ENCODE measurements at regions not wholly inside any gene's neighbourhood (a gene's known extent, or its start where the extent isn't known, plus 50 kb on each side); places are given as distances from the start of the nearest gene placed in this dataset.

GRCh38 chr4:24680746-24681448 lies 96.5 kb upstream of the DHX15 start:
- no TSS peak for BruUV-seq (replicated peaks)
- ChIA-PET POLR2A (interaction anchor here (0.7 kb wide), 1 partner anchor 11 kb away, joined by 3 read pairs; no protein-coding TSS in a partner anchor), CTCF (no interaction called here)
- peaks cover 1 to 5% of the 10 kb centered on the region in 2 experiments for H3K27me3 ChIP-seq (ENCODE audit: control insufficient read depth in 2 of 2, insufficient read depth in 2 of 2, low read length in 2 of 2)
- H3K36me3 ChIP-seq (ENCODE audit: control insufficient read depth in 2 of 2, extremely low read depth in 1 of 2, insufficient read depth in 2 of 2, low read length in 2 of 2): no peaks in the 10 kb centered on the region
- no peaks in the 10 kb centered on the region for H3K9me1 ChIP-seq (replicated peaks; ENCODE audit: control insufficient read depth, extremely low read depth, insufficient read depth, low read length)
- no peaks in the 10 kb centered on the region for H3K9me3 ChIP-seq (replicated peaks; ENCODE audit: control insufficient read depth, insufficient read depth, low read length)
- TF ChIP-seq CTCF (IDR thresholded peaks at IDR 0.05; ENCODE audit: extremely low read depth in 1 of 2, insufficient read depth in 1 of 2, low read depth in 1 of 2, low read length in 2 of 2) (no peak), FOS (IDR thresholded peaks at IDR 0.05; ENCODE audit: borderline replicate concordance, insufficient read depth, low read length) (no peak), GATA2 (IDR thresholded peaks at IDR 0.05; ENCODE audit: insufficient read depth, insufficient read length, low read depth, low read length) (no peak), MAX (IDR thresholded peaks at IDR 0.05; ENCODE audit: insufficient read depth, insufficient read length) (no peak), POLR2AphosphoS5 (IDR thresholded peaks at IDR 0.05; ENCODE audit: insufficient read depth, low read depth, low read length) (no peak), POLR2A (IDR thresholded peaks at IDR 0.05; ENCODE audit: low read depth, low read length) (no peak), JUN (IDR thresholded peaks at IDR 0.05; ENCODE audit: borderline replicate concordance, insufficient read depth, insufficient read length, low read depth) (no peak), MYC (IDR thresholded peaks at IDR 0.05; ENCODE audit: low read depth, low read length) (no peak), EZH2 (IDR thresholded peaks at IDR 0.05; ENCODE audit: borderline replicate concordance, low read depth, low read length, severe bottlenecking) (no peak)
- H3K27ac ChIP-seq (ENCODE audit: insufficient read depth, low read depth, low read length): no peak overlapping the region
- intact Hi-C loops (cut with micrococcal nuclease): no loop called here
- no peak overlapping the region for H3K4me3 ChIP-seq (replicated peaks in 1 of 3; ENCODE audit: insufficient read depth in 1 of 3, low read depth in 1 of 3, low read length in 3 of 3)
- FAIRE-seq (no peak), DNase-seq (ENCODE audit: low read depth, low spot score) (no peak)
- H4K20me1 ChIP-seq (replicated peaks; ENCODE audit: control insufficient read depth, extremely low read depth, insufficient read depth, low read length): no peaks in the 10 kb centered on the region
- H2AFZ ChIP-seq (ENCODE audit: low read depth, low read length): no peak overlapping the region
- H3K9ac ChIP-seq (replicated peaks; ENCODE audit: extremely low read depth, insufficient read depth, low read length): no peak overlapping the region
- dilution Hi-C loops (cut with MboI; ENCODE audit: extremely low pct_ligation_motif_present, low sequenced_read_pairs): no loop called here
- H3K4me1 ChIP-seq (ENCODE audit: control insufficient read depth, extremely low read depth, insufficient read depth, low read length): no peaks in the 10 kb centered on the region
- H3K79me2 ChIP-seq (ENCODE audit: control insufficient read depth, insufficient read depth, low read length): no peaks in the 10 kb centered on the region
- no peak overlapping the region for H3K4me2 ChIP-seq (ENCODE audit: insufficient read depth, low read length)

All from endothelial cell of umbilical vein (primary cell).